Neutrophil (primary cell): ENCODE measurements at regions not wholly inside any gene's neighbourhood (a gene's known extent, or its start where the extent isn't known, plus 50 kb on each side); places are given as distances from the start of the nearest gene placed in this dataset.
"Not testable (repeated sequence)": the region's sequence is repeated elsewhere in the genome, so short reads cannot be mapped to it uniquely, and the experiment has no call there.

Source experiments
- H3K27ac ChIP-seq: fragments of 200-600 bp; sonication (generic); 2 replicates; pipeline ENCODE4 v1.5.1; 2016; ENCODE audit warnings: mild to moderate bottlenecking, moderate library complexity
- H3K27me3 ChIP-seq: fragments of 200-600 bp; sonication (generic); 2 replicates; pipeline ENCODE4 v1.6.0; 2016; ENCODE audit warnings: mild to moderate bottlenecking
- H3K36me3 ChIP-seq: fragments of 200-600 bp; sonication (generic); 2 replicates; pipeline ENCODE4 v1.5.1; 2017
- H3K4me1 ChIP-seq, 2 experiments: fragments of 200-600 bp in 1 of 2; sonication (generic) in 1 of 2; 1 replicate in 1 of 2; 2 replicates in 1 of 2; pipeline versions ENCODE4 v1.5.1 to v1.6.1; 2013 to 2016; ENCODE audit warnings: low read depth in 1 of 2, low read length in 1 of 2, mild to moderate bottlenecking in 1 of 2, moderate library complexity in 1 of 2; ENCODE audit not compliant: control insufficient read depth in 1 of 2, insufficient read depth in 1 of 2
- H3K4me3 ChIP-seq, 2 experiments: fragments of 200-600 bp in 1 of 2; sonication (generic) in 1 of 2; 1 replicate in 1 of 2; 2 replicates in 1 of 2; pipeline ENCODE4 v1.5.1; 2013 to 2016; ENCODE audit warnings: low read depth in 1 of 2, low read length in 1 of 2, mild to moderate bottlenecking in 1 of 2, moderate library complexity in 1 of 2
- H3K9me3 ChIP-seq: fragments of 200-600 bp; sonication (generic); 2 replicates; pipeline ENCODE4 v1.5.1; 2016
- CTCF ChIP-seq: fragments of 200-600 bp; sonication (generic); IDR thresholded peaks from 2 replicates; pipeline ENCODE4 v1.5.1; 2016; ENCODE audit warnings: antibody characterized with exemption

GRCh38 chr1:193448682-193449461, 262.5 kb upstream of the B3GALT2 start:
- Histone ChIP-seq H3K36me3 (no peaks in the 10 kb centered on the region), H3K27ac (no peak overlapping the region), H3K4me1 (peaks cover 4 to 6% of the 10 kb centered on the region in 2 experiments), H3K27me3 (no peaks in the 10 kb centered on the region), H3K4me3 (no peak overlapping the region), H3K9me3 (no peaks in the 10 kb centered on the region)
- no peak for TF ChIP-seq CTCF

- TF ChIP-seq CTCF = no peak
- H3K9me3 ChIP-seq = no peaks in the 10 kb centered on the region
Observed at GRCh38 chr1:193443886-193444285, 257.5 kb upstream of the B3GALT2 start.

DNA sequence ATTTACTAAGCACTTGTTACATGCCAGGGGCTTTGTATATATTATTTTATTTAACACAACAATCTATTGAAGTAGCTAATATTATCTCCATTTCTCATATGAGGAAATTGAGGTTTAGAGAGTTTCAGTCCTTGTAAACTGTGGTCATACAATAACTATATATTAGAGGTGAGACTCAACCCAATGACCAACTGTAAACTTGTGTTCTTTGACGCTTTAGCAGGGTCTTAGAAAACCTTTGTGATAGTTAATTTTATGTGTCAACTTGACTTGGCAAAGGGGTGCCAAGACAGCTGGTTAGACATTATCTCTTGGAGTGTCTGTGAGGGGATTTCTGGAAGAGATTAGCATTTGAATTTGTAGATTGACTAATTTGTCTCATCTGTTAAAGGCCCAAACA, 252.4 kb upstream of the B3GALT2 start:
- H3K9me3 ChIP-seq = no peaks in the 10 kb centered on the region
- no peaks in the 10 kb centered on the region for H3K4me1 ChIP-seq
- no peaks in the 10 kb centered on the region for H3K36me3 ChIP-seq
- no peak overlapping the region for H3K27ac ChIP-seq
- no peaks in the 10 kb centered on the region for H3K27me3 ChIP-seq
- H3K4me3 ChIP-seq = no peak overlapping the region
- TF ChIP-seq CTCF = no peak

More at GRCh38 chr1:193443886-193444285, 257.5 kb upstream of the B3GALT2 start:
- H3K4me1 ChIP-seq = no peaks in the 10 kb centered on the region
- H3K27me3 ChIP-seq = no peaks in the 10 kb centered on the region
- no peak overlapping the region for H3K4me3 ChIP-seq
- H3K36me3 ChIP-seq = no peaks in the 10 kb centered on the region
- no peak overlapping the region for H3K27ac ChIP-seq

- H3K9me3 ChIP-seq = no peaks in the 10 kb centered on the region
- no peak for TF ChIP-seq CTCF
- no peak overlapping the region for H3K4me3 ChIP-seq
- no peak overlapping the region for H3K27ac ChIP-seq
- H3K4me1 ChIP-seq = no peaks in the 10 kb centered on the region
- no peaks in the 10 kb centered on the region for H3K36me3 ChIP-seq
- no peaks in the 10 kb centered on the region for H3K27me3 ChIP-seq
Observed at GRCh38 chr1:193438312-193438711, 251.9 kb upstream of the B3GALT2 start.

DNA sequence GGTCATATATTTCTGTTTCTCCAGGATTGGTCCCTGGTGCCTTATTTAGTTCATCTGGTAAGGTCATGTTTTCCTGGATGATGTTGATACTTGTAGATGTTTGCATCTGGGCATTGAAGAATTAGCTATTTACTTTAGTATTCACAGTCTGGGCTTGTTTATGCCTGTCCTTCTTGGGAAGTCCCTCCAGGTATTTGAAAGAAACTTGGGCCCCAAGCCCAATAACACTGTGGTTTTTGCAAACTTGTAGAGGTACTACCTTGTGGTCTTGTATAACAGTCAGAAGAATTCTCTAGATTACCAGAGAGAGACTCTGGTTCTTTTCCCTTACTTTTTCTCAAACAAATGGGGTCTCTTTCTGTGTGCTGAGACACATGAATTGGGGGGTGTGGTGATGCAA, 251.4 kb upstream of the B3GALT2 start:
- H3K4me1 ChIP-seq = no peaks in the 10 kb centered on the region
- no peaks in the 10 kb centered on the region for H3K27me3 ChIP-seq
- H3K36me3 ChIP-seq = no peaks in the 10 kb centered on the region
- H3K27ac ChIP-seq = no peak overlapping the region
- no peaks in the 10 kb centered on the region for H3K9me3 ChIP-seq
- no peak overlapping the region for H3K4me3 ChIP-seq
- no peak for TF ChIP-seq CTCF

- H3K9me3 ChIP-seq, H3K4me1 ChIP-seq, H3K27me3 ChIP-seq, H3K27ac ChIP-seq, H3K4me3 ChIP-seq, H3K36me3 ChIP-seq: not testable (repeated sequence)
Observed at GRCh38 chr1:193437333-193437732, 250.9 kb upstream of the B3GALT2 start.
